ENCODE measurements at regions not wholly inside any gene's neighbourhood (a gene's known extent, or its start where the extent isn't known, plus 50 kb on each side); places are given as distances from the start of the nearest gene placed in this dataset.

- Histone ChIP-seq H3K9me3 (ENCODE audit: control extremely low read depth in 1 of 5, control insufficient read depth in 4 of 5, insufficient read depth in 2 of 5, low read depth in 1 of 5, low read length in 4 of 5) (no peaks in the 10 kb centered on the region), H3K36me3 (ENCODE audit: control insufficient read depth in 4 of 4, insufficient read depth in 4 of 4, low read length in 3 of 4) (no peaks in the 10 kb centered on the region), H3K27me3 (replicated peaks in 2 of 5; ENCODE audit: control insufficient read depth in 4 of 5, insufficient read depth in 5 of 5, low read length in 4 of 5) (peaks cover 0 to 2% (median 0%) of the 10 kb centered on the region in 5 experiments), H3K27ac (ENCODE audit: insufficient read depth in 1 of 2, low read depth in 1 of 2, low read length in 2 of 2, poor library complexity in 1 of 2, severe bottlenecking in 2 of 2) (no peak overlapping the region), H3K4me1 (ENCODE audit: control extremely low read depth in 1 of 4, control insufficient read depth in 4 of 4, insufficient read depth in 4 of 4, low read length in 3 of 4) (no peaks in the 10 kb centered on the region), H3K4me3 (ENCODE audit: control insufficient read depth in 1 of 7, extremely low read depth in 1 of 7, insufficient read depth in 4 of 7, low read depth in 2 of 7, low read length in 6 of 7) (no peak overlapping the region)
- POLR2A ChIA-PET: no interaction called here
- CTCF ChIA-PET: no interaction called here
- DNase-seq: no peak
These were observed 230.8 kb upstream of the NRP1 start for GRCh38 chr10:33565231-33565630.

GRCh38 chr10:33559105-33559504 lies 224.6 kb upstream of the NRP1 start:
- no peaks in the 10 kb centered on the region for H3K9me3 ChIP-seq (ENCODE audit: control extremely low read depth in 1 of 5, control insufficient read depth in 4 of 5, insufficient read depth in 2 of 5, low read depth in 1 of 5, low read length in 4 of 5)
- ChIA-PET POLR2A (no interaction called here), CTCF (no interaction called here)
- H3K4me3 ChIP-seq (ENCODE audit: control insufficient read depth in 1 of 7, extremely low read depth in 1 of 7, insufficient read depth in 4 of 7, low read depth in 2 of 7, low read length in 6 of 7): no peak overlapping the region
- H3K27me3 ChIP-seq (replicated peaks in 2 of 5; ENCODE audit: control insufficient read depth in 4 of 5, insufficient read depth in 5 of 5, low read length in 4 of 5): peaks cover 0 to 4% (median 2%) of the 10 kb centered on the region in 5 experiments
- no peaks in the 10 kb centered on the region for H3K36me3 ChIP-seq (ENCODE audit: control insufficient read depth in 4 of 4, insufficient read depth in 4 of 4, low read length in 3 of 4)
- H3K4me1 ChIP-seq (ENCODE audit: control extremely low read depth in 1 of 4, control insufficient read depth in 4 of 4, insufficient read depth in 4 of 4, low read length in 3 of 4): no peaks in the 10 kb centered on the region
- no peak overlapping the region for H3K27ac ChIP-seq (ENCODE audit: insufficient read depth in 1 of 2, low read depth in 1 of 2, low read length in 2 of 2, poor library complexity in 1 of 2, severe bottlenecking in 2 of 2)
- 92% methylated on average over 3 of the region's 4 CpGs for WGBS (ENCODE audit: insufficient coverage)
- DNase-seq: no peak

GRCh38 chr10:33557313-33557712 lies 222.8 kb upstream of the NRP1 start:
- ChIA-PET POLR2A (no interaction called here), CTCF (no interaction called here)
- no peaks in the 10 kb centered on the region for H3K9me3 ChIP-seq (ENCODE audit: control extremely low read depth in 1 of 5, control insufficient read depth in 4 of 5, insufficient read depth in 2 of 5, low read depth in 1 of 5, low read length in 4 of 5)

GRCh38 chr10:33556620-33557019 lies 222.2 kb upstream of the NRP1 start:
- Histone ChIP-seq H3K36me3 (ENCODE audit: control insufficient read depth in 4 of 4, insufficient read depth in 4 of 4, low read length in 3 of 4) (no peaks in the 10 kb centered on the region), H3K4me1 (ENCODE audit: control extremely low read depth in 1 of 4, control insufficient read depth in 4 of 4, insufficient read depth in 4 of 4, low read length in 3 of 4) (no peaks in the 10 kb centered on the region), H3K9me3 (ENCODE audit: control extremely low read depth in 1 of 5, control insufficient read depth in 4 of 5, insufficient read depth in 2 of 5, low read depth in 1 of 5, low read length in 4 of 5) (no peaks in the 10 kb centered on the region), H3K27ac (ENCODE audit: insufficient read depth in 1 of 2, low read depth in 1 of 2, low read length in 2 of 2, poor library complexity in 1 of 2, severe bottlenecking in 2 of 2) (no peak overlapping the region), H3K4me3 (ENCODE audit: control insufficient read depth in 1 of 7, extremely low read depth in 1 of 7, insufficient read depth in 4 of 7, low read depth in 2 of 7, low read length in 6 of 7) (no peak overlapping the region), H3K27me3 (replicated peaks in 2 of 5; ENCODE audit: control insufficient read depth in 4 of 5, insufficient read depth in 5 of 5, low read length in 4 of 5) (peaks cover 0 to 12% (median 4%) of the 10 kb centered on the region in 5 experiments)
- WGBS (ENCODE audit: insufficient coverage): 85% methylated on average over 9 of the region's 11 CpGs
- CTCF ChIA-PET: no interaction called here
- POLR2A ChIA-PET: no interaction called here
- DNase-seq: no peak

More at GRCh38 chr10:33557313-33557712, 222.8 kb upstream of the NRP1 start:
- Histone ChIP-seq H3K4me3 (ENCODE audit: control insufficient read depth in 1 of 7, extremely low read depth in 1 of 7, insufficient read depth in 4 of 7, low read depth in 2 of 7, low read length in 6 of 7) (no peak overlapping the region), H3K36me3 (ENCODE audit: control insufficient read depth in 4 of 4, insufficient read depth in 4 of 4, low read length in 3 of 4) (no peaks in the 10 kb centered on the region), H3K27ac (ENCODE audit: insufficient read depth in 1 of 2, low read depth in 1 of 2, low read length in 2 of 2, poor library complexity in 1 of 2, severe bottlenecking in 2 of 2) (no peak overlapping the region), H3K27me3 (replicated peaks in 2 of 5; ENCODE audit: control insufficient read depth in 4 of 5, insufficient read depth in 5 of 5, low read length in 4 of 5) (peaks cover 0 to 12% (median 3%) of the 10 kb centered on the region in 5 experiments), H3K4me1 (ENCODE audit: control extremely low read depth in 1 of 4, control insufficient read depth in 4 of 4, insufficient read depth in 4 of 4, low read length in 3 of 4) (no peaks in the 10 kb centered on the region)
- WGBS (ENCODE audit: insufficient coverage): 100% methylated on average over 1 of the region's 1 CpG
- DNase-seq: no peak

GRCh38 chr10:33556103-33556502 lies 221.6 kb upstream of the NRP1 start:
- WGBS (ENCODE audit: insufficient coverage): 93% methylated on average over 1 of the region's 1 CpG
- no peaks in the 10 kb centered on the region for H3K36me3 ChIP-seq (ENCODE audit: control insufficient read depth in 4 of 4, insufficient read depth in 4 of 4, low read length in 3 of 4)
- DNase-seq: no peak
- no peaks in the 10 kb centered on the region for H3K4me1 ChIP-seq (ENCODE audit: control extremely low read depth in 1 of 4, control insufficient read depth in 4 of 4, insufficient read depth in 4 of 4, low read length in 3 of 4)
- POLR2A ChIA-PET: no interaction called here
- no peak overlapping the region for H3K27ac ChIP-seq (ENCODE audit: insufficient read depth in 1 of 2, low read depth in 1 of 2, low read length in 2 of 2, poor library complexity in 1 of 2, severe bottlenecking in 2 of 2)
- CTCF ChIA-PET: no interaction called here
- peaks cover 0 to 12% (median 4%) of the 10 kb centered on the region in 5 experiments for H3K27me3 ChIP-seq (replicated peaks in 2 of 5; ENCODE audit: control insufficient read depth in 4 of 5, insufficient read depth in 5 of 5, low read length in 4 of 5)
- H3K4me3 ChIP-seq (ENCODE audit: control insufficient read depth in 1 of 7, extremely low read depth in 1 of 7, insufficient read depth in 4 of 7, low read depth in 2 of 7, low read length in 6 of 7): no peak overlapping the region
- peaks cover 0 to 1% (median 0%) of the 10 kb centered on the region in 5 experiments for H3K9me3 ChIP-seq (ENCODE audit: control extremely low read depth in 1 of 5, control insufficient read depth in 4 of 5, insufficient read depth in 2 of 5, low read depth in 1 of 5, low read length in 4 of 5)

GRCh38 chr10:33553748-33554571 lies 219.5 kb upstream of the NRP1 start:
- DNase-seq: no peak
- H3K9me3 ChIP-seq (ENCODE audit: control extremely low read depth in 1 of 5, control insufficient read depth in 4 of 5, insufficient read depth in 2 of 5, low read depth in 1 of 5, low read length in 4 of 5): peaks cover 0 to 2% (median 0%) of the 10 kb centered on the region in 5 experiments
- CTCF ChIA-PET: no interaction called here
- POLR2A ChIA-PET: no interaction called here
- H3K4me1 ChIP-seq (ENCODE audit: control extremely low read depth in 1 of 4, control insufficient read depth in 4 of 4, insufficient read depth in 4 of 4, low read length in 3 of 4): no peaks in the 10 kb centered on the region
- no peak overlapping the region for H3K27ac ChIP-seq (ENCODE audit: insufficient read depth in 1 of 2, low read depth in 1 of 2, low read length in 2 of 2, poor library complexity in 1 of 2, severe bottlenecking in 2 of 2)
- no peaks in the 10 kb centered on the region for H3K36me3 ChIP-seq (ENCODE audit: control insufficient read depth in 4 of 4, insufficient read depth in 4 of 4, low read length in 3 of 4)
- 89% methylated on average over 8 of the region's 11 CpGs for WGBS (ENCODE audit: insufficient coverage)
- H3K27me3 ChIP-seq (replicated peaks in 2 of 5; ENCODE audit: control insufficient read depth in 4 of 5, insufficient read depth in 5 of 5, low read length in 4 of 5): peaks cover 0 to 12% (median 4%) of the 10 kb centered on the region in 5 experiments
- H3K4me3 ChIP-seq (ENCODE audit: control insufficient read depth in 1 of 7, extremely low read depth in 1 of 7, insufficient read depth in 4 of 7, low read depth in 2 of 7, low read length in 6 of 7): no peak overlapping the region

GRCh38 chr10:33552290-33552689 lies 217.8 kb upstream of the NRP1 start:
- Histone ChIP-seq H3K27me3 (replicated peaks in 2 of 5; ENCODE audit: control insufficient read depth in 4 of 5, insufficient read depth in 5 of 5, low read length in 4 of 5) (peaks cover 0 to 12% (median 6%) of the 10 kb centered on the region in 5 experiments), H3K4me3 (ENCODE audit: control insufficient read depth in 1 of 7, extremely low read depth in 1 of 7, insufficient read depth in 4 of 7, low read depth in 2 of 7, low read length in 6 of 7) (no peak overlapping the region), H3K4me1 (ENCODE audit: control extremely low read depth in 1 of 4, control insufficient read depth in 4 of 4, insufficient read depth in 4 of 4, low read length in 3 of 4) (no peaks in the 10 kb centered on the region), H3K9me3 (ENCODE audit: control extremely low read depth in 1 of 5, control insufficient read depth in 4 of 5, insufficient read depth in 2 of 5, low read depth in 1 of 5, low read length in 4 of 5) (peaks cover 0 to 2% (median 0%) of the 10 kb centered on the region in 5 experiments), H3K36me3 (ENCODE audit: control insufficient read depth in 4 of 4, insufficient read depth in 4 of 4, low read length in 3 of 4) (no peaks in the 10 kb centered on the region), H3K27ac (ENCODE audit: insufficient read depth in 1 of 2, low read depth in 1 of 2, low read length in 2 of 2, poor library complexity in 1 of 2, severe bottlenecking in 2 of 2) (no peak overlapping the region)
- 100% methylated on average over 3 of the region's 4 CpGs for WGBS (ENCODE audit: insufficient coverage)
- CTCF ChIA-PET: interaction anchor here (0.6 kb wide), 1 partner anchor 124 kb away, joined by 3 read pairs; no protein-coding TSS in a partner anchor
- POLR2A ChIA-PET: no interaction called here
- DNase-seq: no peak

Data from common myeloid progenitor, CD34-positive (primary cell).